Stimulated activated CD4-positive, alpha-beta T cell treated with anti-CD3 and anti-CD28 coated beads, Interleukin-1b, Interleukin-23, amount 100 ng/mL, for 48 hours (primary cell): ENCODE measurements at regions not wholly inside any gene's neighbourhood (a gene's known extent, or its start where the extent isn't known, plus 50 kb on each side); places are given as distances from the start of the nearest gene placed in this dataset.
"Not testable (repeated sequence)": the region's sequence is repeated elsewhere in the genome, so short reads cannot be mapped to it uniquely, and the experiment has no call there.

Source experiments
- DNase-seq: peaks from one replicate; pipeline ENCODE4 v3.0.0-alpha.2; 2020

GRCh38 chr5:158036983-158037595 lies 178.1 kb upstream of the CLINT1 start:
- not testable (repeated sequence) for DNase-seq

GRCh38 chr5:158034586-158034985 lies 175.6 kb upstream of the CLINT1 start:
- not testable (repeated sequence) for DNase-seq

- no peak for DNase-seq
These were observed 174.8 kb upstream of the CLINT1 start for GRCh38 chr5:158033724-158034123.

- DNase-seq: no peak
These were observed 174.1 kb upstream of the CLINT1 start for GRCh38 chr5:158033076-158033475.

- DNase-seq: no peak
These were observed 173.3 kb upstream of the CLINT1 start for GRCh38 chr5:158032246-158032645.

- no peak for DNase-seq
These were observed 169.1 kb upstream of the CLINT1 start for GRCh38 chr5:158027806-158028775.

- no peak for DNase-seq
These were observed 167.5 kb upstream of the CLINT1 start for GRCh38 chr5:158026304-158027031.

GRCh38 chr5:158023266-158023665 lies 164.3 kb upstream of the CLINT1 start:
- DNase-seq: no peak

GRCh38 chr5:158022837-158023236 lies 163.9 kb upstream of the CLINT1 start:
- no peak for DNase-seq

GRCh38 chr5:158022393-158022792 lies 163.4 kb upstream of the CLINT1 start:
- no peak for DNase-seq

- no peak for DNase-seq
These were observed 161.8 kb upstream of the CLINT1 start for GRCh38 chr5:158020555-158021418.

GRCh38 chr5:158017469-158017868 lies 158.5 kb upstream of the CLINT1 start:
- no peak for DNase-seq

GRCh38 chr5:158014372-158014771 lies 155.4 kb upstream of the CLINT1 start:
- DNase-seq: no peak

GRCh38 chr5:158013939-158014338 lies 155.0 kb upstream of the CLINT1 start:
- DNase-seq: no peak

- no peak for DNase-seq
These were observed 154.4 kb upstream of the CLINT1 start for GRCh38 chr5:158013303-158013702.

GRCh38 chr5:158011422-158011821 lies 152.5 kb upstream of the CLINT1 start:
- no peak for DNase-seq

- no peak for DNase-seq
These were observed 151.9 kb upstream of the CLINT1 start for GRCh38 chr5:158010831-158011230.

- DNase-seq: no peak
These were observed 148.4 kb upstream of the CLINT1 start for GRCh38 chr5:158007336-158007735.

GRCh38 chr5:157999696-158000095 lies 140.8 kb upstream of the CLINT1 start:
- DNase-seq: no peak

- DNase-seq: no peak
These were observed 139.1 kb upstream of the CLINT1 start for GRCh38 chr5:157997991-157998504.

- peak; percentile 25 for DNase-seq
These were observed 136.1 kb upstream of the CLINT1 start for GRCh38 chr5:157994906-157995519.
